Aorta (tissue), 5 donors: ENCODE measurements at regions not wholly inside any gene's neighbourhood (a gene's known extent, or its start where the extent isn't known, plus 50 kb on each side); places are given as distances from the start of the nearest gene placed in this dataset.
"Not testable (repeated sequence)": the region's sequence is repeated elsewhere in the genome, so short reads cannot be mapped to it uniquely, and the experiment has no call there.

ENCODE experiments used
- ATAC-seq: fragments of 200-7000 bp; cut with Tn5 transposase; one replicate; pipeline ENCODE4 v1.9.1; 2022; ENCODE audit warnings: moderate library complexity; ENCODE audit not compliant: low FRiP score
- DNase-seq, 2 donors: peaks; one replicate each; pipeline ENCODE4 v3.0.0-alpha.2; 2020
- H3K27ac ChIP-seq, 2 donors: one replicate each; pipeline ENCODE4 v1.5.1; 2013; ENCODE audit warnings: low read length in 2 of 2, mild to moderate bottlenecking in 2 of 2, moderate library complexity in 2 of 2, control low read depth in 1 of 2, inconsistent platforms in 1 of 2, low read depth in 1 of 2
- H3K27me3 ChIP-seq, 2 donors: one replicate each; pipeline ENCODE4 v1.6.1; 2013; ENCODE audit warnings: control low read depth in 1 of 2, low read length in 1 of 2, mild to moderate bottlenecking in 1 of 2, moderate library complexity in 1 of 2; ENCODE audit not compliant: insufficient read depth in 2 of 2, control insufficient read depth in 1 of 2
- H3K36me3 ChIP-seq, 2 donors: one replicate each; pipeline ENCODE4 v1.6.1; 2013; ENCODE audit warnings: control low read depth in 1 of 2, low read length in 1 of 2, mild to moderate bottlenecking in 1 of 2; ENCODE audit not compliant: insufficient read depth in 2 of 2, control insufficient read depth in 1 of 2
- H3K4me1 ChIP-seq, 2 donors: one replicate each; pipeline ENCODE4 v1.6.1; 2013; ENCODE audit warnings: low read length in 2 of 2, control low read depth in 1 of 2, mild to moderate bottlenecking in 1 of 2, moderate library complexity in 1 of 2; ENCODE audit not compliant: insufficient read depth in 2 of 2, control insufficient read depth in 1 of 2
- H3K4me3 ChIP-seq, 2 donors: one replicate each; pipeline ENCODE4 v1.5.1; 2013; ENCODE audit warnings: low read length in 2 of 2, control low read depth in 1 of 2, mild to moderate bottlenecking in 1 of 2
- H3K9me3 ChIP-seq: one replicate; pipeline ENCODE4 v1.6.1; 2013; ENCODE audit warnings: mild to moderate bottlenecking, low read length; ENCODE audit not compliant: control insufficient read depth
- WGBS, 2 donors: extraction: QIAGEN DNeasy Blood & Tissue Kit; methylation state at CpG; one replicate each; pipeline ENCODE4 v1.1.7; 2013; 5-methylcytosine and 5-hydroxymethylcytosine counted together
- intact Hi-C, 2 donors: fragments of 100-400 bp; cut with DNase I; formaldehyde crosslinking; loops; one replicate each; pipeline versions ENCODE4 v1.14.2 to v1.15.0; 2022
- donor health status: healthy with polysubstance abuse.
- donor health status: Bipolar disorder and iron deficiency.
- donor health status: DM: no; HTN: no; CAD: no.
- donor health status: DM: no; HTN: no; CAD: no.
- donor health status: DM: yes; HTN: yes; CAD: no.

GRCh38 chr6:14300721-14301120 is 183.1 kb downstream of the CD83 start:
- H3K36me3 ChIP-seq, H3K4me1 ChIP-seq, H3K27ac ChIP-seq, H3K27me3 ChIP-seq, DNase-seq, H3K4me3 ChIP-seq, intact Hi-C loops, ATAC-seq, H3K9me3 ChIP-seq: not testable (repeated sequence)
- WGBS, 2 donors = 81 to 91% methylated on average over 4 to 5 of the region's 9 CpGs

GRCh38 chr6:14301477-14301876 is 183.9 kb downstream of the CD83 start:
- H3K4me3 ChIP-seq, H3K9me3 ChIP-seq, H3K36me3 ChIP-seq, H3K27me3 ChIP-seq, H3K27ac ChIP-seq, intact Hi-C loops, H3K4me1 ChIP-seq, DNase-seq, ATAC-seq: not testable (repeated sequence)
- 87 to 94% methylated on average over 8 to 9 of the region's 9 CpGs for WGBS, 2 donors

GRCh38 chr6:14305131-14305530 is 187.6 kb downstream of the CD83 start:
- intact Hi-C loops = no loop called here
- no peaks in the 10 kb centered on the region for H3K9me3 ChIP-seq
- no peaks in the 10 kb centered on the region for H3K27me3 ChIP-seq
- no peak overlapping the region for H3K27ac ChIP-seq
- WGBS, 2 donors = 90 to 93% methylated on average over 5 of the region's 5 CpGs
- no peak overlapping the region for H3K4me3 ChIP-seq
- H3K4me1 ChIP-seq = no peaks in the 10 kb centered on the region
- ATAC-seq = no peak
- H3K36me3 ChIP-seq = no peaks in the 10 kb centered on the region
- no peak for DNase-seq

DNA sequence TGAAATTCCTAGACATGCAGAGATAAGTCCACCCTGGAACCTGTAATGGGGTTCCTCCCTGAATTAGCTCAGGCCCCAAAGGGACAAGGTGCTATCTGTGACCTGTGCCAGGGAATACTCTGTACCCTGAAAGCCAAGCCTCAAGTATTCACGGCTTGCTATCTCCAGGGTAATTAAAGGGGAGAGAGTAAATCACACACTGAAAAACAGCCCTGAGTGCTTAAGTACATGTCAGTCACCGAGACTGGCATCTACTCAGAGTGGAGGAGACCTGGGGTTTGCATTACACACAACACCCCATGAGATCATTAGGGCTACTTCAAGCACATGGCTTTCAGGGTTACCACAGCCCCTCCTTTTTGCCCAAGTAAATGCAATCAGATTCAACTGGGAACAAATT is 188.1 kb downstream of the CD83 start:
- Histone ChIP-seq H3K4me1 (no peaks in the 10 kb centered on the region), H3K4me3 (no peak overlapping the region), H3K9me3 (no peaks in the 10 kb centered on the region), H3K27me3 (no peaks in the 10 kb centered on the region), H3K27ac (no peak overlapping the region), H3K36me3 (no peaks in the 10 kb centered on the region)
- no peak for DNase-seq
- no peak for ATAC-seq
- intact Hi-C loops = no loop called here
- 88 to 91% methylated on average over 2 of the region's 2 CpGs for WGBS, 2 donors

GRCh38 chr6:14306151-14306906 is 188.8 kb downstream of the CD83 start:
- 47 to 53% methylated on average over 11 of the region's 11 CpGs for WGBS, 2 donors
- H3K27me3 ChIP-seq = no peaks in the 10 kb centered on the region
- H3K36me3 ChIP-seq = no peaks in the 10 kb centered on the region
- no peak overlapping the region for H3K4me3 ChIP-seq
- no peaks in the 10 kb centered on the region for H3K4me1 ChIP-seq
- no peak overlapping the region for H3K27ac ChIP-seq
- intact Hi-C loops = no loop called here
- ATAC-seq (no peak), DNase-seq (no peak)
- no peaks in the 10 kb centered on the region for H3K9me3 ChIP-seq

- no peaks in the 10 kb centered on the region for H3K4me1 ChIP-seq
- no peaks in the 10 kb centered on the region for H3K36me3 ChIP-seq
- 83 to 89% methylated on average over 4 of the region's 4 CpGs for WGBS, 2 donors
- no peak overlapping the region for H3K27ac ChIP-seq
- ATAC-seq (no peak), DNase-seq (no peak)
- no peaks in the 10 kb centered on the region for H3K27me3 ChIP-seq
- H3K9me3 ChIP-seq = no peaks in the 10 kb centered on the region
- no peak overlapping the region for H3K4me3 ChIP-seq
- intact Hi-C loops = no loop called here
Measured at GRCh38 chr6:14309516-14309915, 191.9 kb downstream of the CD83 start.

DNA sequence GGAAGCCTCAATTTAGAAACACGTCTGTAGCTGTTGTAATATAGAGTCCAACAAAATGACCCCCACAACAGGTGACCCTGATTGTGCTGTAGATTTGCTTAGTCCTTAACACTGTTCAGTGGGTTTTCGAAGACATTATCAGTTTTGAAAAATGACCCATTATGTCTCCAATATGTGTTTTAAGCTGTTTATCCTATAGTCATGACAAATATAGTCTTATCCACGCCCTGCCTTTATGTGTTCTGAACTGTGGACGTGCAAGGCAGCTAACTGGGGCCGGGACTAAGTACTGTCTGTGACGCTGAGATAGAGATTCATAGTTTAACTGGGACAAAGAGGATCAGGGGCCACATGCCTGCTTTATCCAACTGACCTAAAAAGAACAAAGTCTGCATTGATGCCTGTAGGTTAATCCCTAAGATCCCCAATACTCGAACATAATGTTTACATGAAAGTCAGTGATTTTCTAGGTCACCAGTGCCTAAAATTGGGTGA is 192.4 kb downstream of the CD83 start:
- DNase-seq (no peak), ATAC-seq (no peak)
- Histone ChIP-seq H3K36me3 (no peaks in the 10 kb centered on the region), H3K4me3 (no peak overlapping the region), H3K9me3 (no peaks in the 10 kb centered on the region), H3K27ac (no peak overlapping the region), H3K4me1 (no peaks in the 10 kb centered on the region), H3K27me3 (no peaks in the 10 kb centered on the region)
- intact Hi-C loops = no loop called here
- 88 to 89% methylated on average over 7 of the region's 7 CpGs for WGBS, 2 donors

DNA sequence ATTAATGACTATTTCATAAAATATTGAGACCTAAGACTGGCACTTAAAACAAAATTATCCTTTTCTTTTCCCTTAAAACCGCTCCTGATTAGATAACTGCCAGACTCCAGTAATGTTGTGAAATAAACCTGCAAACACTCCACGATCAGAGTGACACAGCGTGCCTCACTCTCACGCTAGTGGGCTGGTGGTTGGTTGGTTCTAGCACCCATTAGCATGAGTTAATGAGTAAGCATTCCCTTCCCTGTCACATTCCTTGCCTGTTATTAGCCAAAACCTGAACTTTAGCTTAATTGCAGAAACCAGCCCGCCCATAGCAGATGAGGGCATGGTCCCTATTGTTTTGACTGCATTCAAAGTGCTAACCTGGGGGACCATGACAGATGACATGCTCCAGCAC is 193.4 kb downstream of the CD83 start:
- 80 to 88% methylated on average over 5 of the region's 5 CpGs for WGBS, 2 donors
- intact Hi-C loops = no loop called here
- no peak overlapping the region for H3K4me3 ChIP-seq
- no peaks in the 10 kb centered on the region for H3K36me3 ChIP-seq
- no peaks in the 10 kb centered on the region for H3K27me3 ChIP-seq
- ATAC-seq (no peak), DNase-seq (no peak)
- H3K9me3 ChIP-seq = no peaks in the 10 kb centered on the region
- H3K4me1 ChIP-seq = no peaks in the 10 kb centered on the region
- no peak overlapping the region for H3K27ac ChIP-seq

GRCh38 chr6:14312587-14312986 is 195.0 kb downstream of the CD83 start:
- Histone ChIP-seq H3K27me3 (no peaks in the 10 kb centered on the region), H3K4me1 (no peaks in the 10 kb centered on the region), H3K36me3 (no peaks in the 10 kb centered on the region), H3K4me3 (no peak overlapping the region), H3K27ac (no peak overlapping the region), H3K9me3 (no peaks in the 10 kb centered on the region)
- intact Hi-C loops = no loop called here
- ATAC-seq (no peak), DNase-seq (no peak)
- 93 to 94% methylated on average over 6 of the region's 6 CpGs for WGBS, 2 donors
